Liver (tissue), 8 donors: ENCODE measurements at regions not wholly inside any gene's neighbourhood (a gene's known extent, or its start where the extent isn't known, plus 50 kb on each side); places are given as distances from the start of the nearest gene placed in this dataset.

Experiments
- DNase-seq: peaks from one replicate; pipeline ENCODE4 v3.0.0-alpha.2; 2017; ENCODE audit warnings: low spot score
- H3K27ac ChIP-seq, 2 donors: one replicate each; pipeline ENCODE4 v1.7.0; 2013; ENCODE audit warnings: inconsistent platforms in 2 of 2, low read length in 2 of 2, control low read depth in 1 of 2, low read depth in 1 of 2, mild to moderate bottlenecking in 1 of 2
- H3K27me3 ChIP-seq, 4 donors: one replicate each; pipeline versions ENCODE4 v1.6.1 to v1.7.0; 2013; ENCODE audit warnings: low read length in 3 of 4, inconsistent platforms in 1 of 4, mild to moderate bottlenecking in 1 of 4, moderate library complexity in 1 of 4; ENCODE audit not compliant: control insufficient read depth in 4 of 4, insufficient read depth in 4 of 4
- H3K36me3 ChIP-seq, 4 donors: one replicate each; pipeline versions ENCODE4 v1.6.1 to v1.7.0; 2013; ENCODE audit warnings: low read length in 3 of 4, mild to moderate bottlenecking in 3 of 4, low read depth in 1 of 4, moderate library complexity in 1 of 4; ENCODE audit not compliant: control insufficient read depth in 4 of 4, insufficient read depth in 3 of 4
- H3K4me1 ChIP-seq, 4 donors: one replicate each; pipeline versions ENCODE4 v1.6.1 to v1.7.0; 2013; ENCODE audit warnings: low read length in 3 of 4, mild to moderate bottlenecking in 3 of 4, moderate library complexity in 1 of 4; ENCODE audit not compliant: control insufficient read depth in 4 of 4, insufficient read depth in 4 of 4
- H3K4me3 ChIP-seq, 3 donors: one replicate each; pipeline versions ENCODE4 v1.6.1 to v1.7.0; 2013; ENCODE audit warnings: low read length in 3 of 3, control low read depth in 1 of 3, low read depth in 1 of 3, mild to moderate bottlenecking in 1 of 3
- H3K9ac ChIP-seq, 2 donors: one replicate each; pipeline ENCODE4 v1.7.0; 2013; ENCODE audit warnings: low read length in 2 of 2, mild to moderate bottlenecking in 2 of 2, moderate library complexity in 2 of 2, control low read depth in 1 of 2, low read depth in 1 of 2
- H3K9me3 ChIP-seq, 4 donors: one replicate each; pipeline versions ENCODE4 v1.6.1 to v1.7.0; 2013; ENCODE audit warnings: low read length in 3 of 4; ENCODE audit not compliant: control insufficient read depth in 4 of 4
- ATF3 ChIP-seq: IDR thresholded peaks from 2 replicates; pipeline ENCODE4 v1.6.1; 2016; ENCODE audit warnings: antibody characterized with exemption
- EGR1 ChIP-seq, 2 donors: IDR thresholded peaks; 2 replicates each; pipeline ENCODE4 v1.6.1; 2016 to 2018; ENCODE audit warnings: antibody characterized with exemption in 2 of 2, low read depth in 2 of 2
- FOXA1 ChIP-seq: IDR thresholded peaks from 2 replicates; pipeline ENCODE4 v1.6.1; 2016; ENCODE audit warnings: antibody characterized with exemption
- FOXA2 ChIP-seq: IDR thresholded peaks from 2 replicates; pipeline ENCODE4 v1.6.1; 2016; ENCODE audit warnings: antibody characterized with exemption
- GABPA ChIP-seq, 2 donors: IDR thresholded peaks in 1 of 2; conservative IDR thresholded peaks in 1 of 2; 2 replicates each; pipeline ENCODE4 v1.6.1; 2016; ENCODE audit warnings: antibody characterized with exemption in 2 of 2, mild to moderate bottlenecking in 1 of 2, moderate library complexity in 1 of 2
- HNF4A ChIP-seq, 2 donors: conservative IDR thresholded peaks; 2 replicates each; pipeline ENCODE4 v1.6.1; 2016; ENCODE audit warnings: antibody characterized with exemption in 2 of 2, mild to moderate bottlenecking in 2 of 2
- HNF4G ChIP-seq: IDR thresholded peaks from 2 replicates; pipeline ENCODE4 v1.6.1; 2016; ENCODE audit warnings: antibody characterized with exemption
- JUND ChIP-seq, 2 donors: IDR thresholded peaks; 2 replicates each; pipeline ENCODE4 v1.6.1; 2016; ENCODE audit warnings: antibody characterized with exemption in 2 of 2
- MAX ChIP-seq: IDR thresholded peaks from 2 replicates; pipeline ENCODE4 v1.6.1; 2016; ENCODE audit warnings: antibody characterized with exemption
- RXRA ChIP-seq, 2 donors: IDR thresholded peaks; 2 replicates each; pipeline ENCODE4 v1.6.1; 2017 to 2018; ENCODE audit warnings: antibody characterized with exemption in 2 of 2, mild to moderate bottlenecking in 1 of 2
- SP1 ChIP-seq: IDR thresholded peaks from 2 replicates; pipeline ENCODE4 v1.6.1; 2018; ENCODE audit warnings: antibody characterized with exemption, mild to moderate bottlenecking
- TAF1 ChIP-seq: conservative IDR thresholded peaks from 2 replicates; pipeline ENCODE4 v1.6.1; 2016; ENCODE audit warnings: antibody characterized with exemption, mild to moderate bottlenecking
- YY1 ChIP-seq: IDR thresholded peaks from 2 replicates; pipeline ENCODE4 v1.6.1; 2016; ENCODE audit warnings: antibody characterized with exemption, mild to moderate bottlenecking
- WGBS: extraction: QIAGEN DNeasy Blood & Tissue Kit; methylation state at CpG from one replicate; pipeline ENCODE4 v1.1.7; 2013; 5-methylcytosine and 5-hydroxymethylcytosine counted together
- TF ChIP-seq, protein P1 (sequence below): IDR thresholded peaks from 2 replicates; pipeline ENCODE4 v1.6.1; 2016; ENCODE audit warnings: antibody characterized with exemption, mild to moderate bottlenecking
- TF ChIP-seq, protein P2 (sequence below): fragments of 150-350 bp; IDR thresholded peaks from 2 replicates; pipeline ENCODE4 v1.5.1; 2017; ENCODE audit warnings: improper control_type of control experiment, low read depth, low read length; ENCODE audit not compliant: missing input control
- donor health status: healthy.
- donor health status: healthy.
- donor health status: healthy.
- donor health status: healthy.
- donor health status: healthy.

DNA sequence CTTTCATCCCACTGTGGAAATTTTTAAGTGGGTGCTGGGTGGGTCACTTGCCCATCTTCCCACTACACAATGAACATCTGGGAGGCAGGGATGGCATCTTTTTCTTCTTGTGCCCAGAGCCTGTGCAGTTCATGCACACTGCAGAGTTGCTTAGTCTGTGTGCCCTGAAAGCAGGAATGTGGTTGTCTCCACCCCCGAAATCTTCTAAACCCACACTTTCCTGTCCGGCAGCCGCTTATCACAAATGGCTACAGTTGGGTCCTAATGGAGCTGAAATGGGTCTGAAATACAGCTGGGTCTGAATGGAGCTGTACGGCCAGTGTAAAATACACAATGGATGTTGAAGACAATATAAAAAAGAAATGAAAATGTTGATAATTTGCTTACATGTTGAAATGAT is 112.1 kb upstream of the PMEPA1 start (continued):
- TF ChIP-seq, protein P1, sequence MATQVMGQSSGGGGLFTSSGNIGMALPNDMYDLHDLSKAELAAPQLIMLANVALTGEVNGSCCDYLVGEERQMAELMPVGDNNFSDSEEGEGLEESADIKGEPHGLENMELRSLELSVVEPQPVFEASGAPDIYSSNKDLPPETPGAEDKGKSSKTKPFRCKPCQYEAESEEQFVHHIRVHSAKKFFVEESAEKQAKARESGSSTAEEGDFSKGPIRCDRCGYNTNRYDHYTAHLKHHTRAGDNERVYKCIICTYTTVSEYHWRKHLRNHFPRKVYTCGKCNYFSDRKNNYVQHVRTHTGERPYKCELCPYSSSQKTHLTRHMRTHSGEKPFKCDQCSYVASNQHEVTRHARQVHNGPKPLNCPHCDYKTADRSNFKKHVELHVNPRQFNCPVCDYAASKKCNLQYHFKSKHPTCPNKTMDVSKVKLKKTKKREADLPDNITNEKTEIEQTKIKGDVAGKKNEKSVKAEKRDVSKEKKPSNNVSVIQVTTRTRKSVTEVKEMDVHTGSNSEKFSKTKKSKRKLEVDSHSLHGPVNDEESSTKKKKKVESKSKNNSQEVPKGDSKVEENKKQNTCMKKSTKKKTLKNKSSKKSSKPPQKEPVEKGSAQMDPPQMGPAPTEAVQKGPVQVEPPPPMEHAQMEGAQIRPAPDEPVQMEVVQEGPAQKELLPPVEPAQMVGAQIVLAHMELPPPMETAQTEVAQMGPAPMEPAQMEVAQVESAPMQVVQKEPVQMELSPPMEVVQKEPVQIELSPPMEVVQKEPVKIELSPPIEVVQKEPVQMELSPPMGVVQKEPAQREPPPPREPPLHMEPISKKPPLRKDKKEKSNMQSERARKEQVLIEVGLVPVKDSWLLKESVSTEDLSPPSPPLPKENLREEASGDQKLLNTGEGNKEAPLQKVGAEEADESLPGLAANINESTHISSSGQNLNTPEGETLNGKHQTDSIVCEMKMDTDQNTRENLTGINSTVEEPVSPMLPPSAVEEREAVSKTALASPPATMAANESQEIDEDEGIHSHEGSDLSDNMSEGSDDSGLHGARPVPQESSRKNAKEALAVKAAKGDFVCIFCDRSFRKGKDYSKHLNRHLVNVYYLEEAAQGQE = no peak
- TF ChIP-seq MAX (no peak), TAF1 (no peak)

GRCh38 chr20:57819691-57820380 is 110.0 kb upstream of the PMEPA1 start:
- Histone ChIP-seq H3K9me3 (peaks cover 0 to 2% (median 0%) of the 10 kb centered on the region in 4 donors), H3K27ac (no peak overlapping the region), H3K9ac (no peak overlapping the region), H3K4me3 (no peak overlapping the region), H3K27me3 (peaks cover 0 to 5% (median 0%) of the 10 kb centered on the region in 4 donors), H3K36me3 (no peaks in the 10 kb centered on the region), H3K4me1 (no peaks in the 10 kb centered on the region)
- no peak for DNase-seq
- TF ChIP-seq YY1 = no peak
- TF ChIP-seq, protein P1 = no peak
- TF ChIP-seq HNF4A (conservative IDR thresholded peaks at IDR 0.05) = no peak
- no peak for TF ChIP-seq TAF1
- TF ChIP-seq EGR1 (IDR thresholded peaks at IDR 0.05; ENCODE audit: low read depth in 2 of 2) = no peak
- TF ChIP-seq, protein P2, sequence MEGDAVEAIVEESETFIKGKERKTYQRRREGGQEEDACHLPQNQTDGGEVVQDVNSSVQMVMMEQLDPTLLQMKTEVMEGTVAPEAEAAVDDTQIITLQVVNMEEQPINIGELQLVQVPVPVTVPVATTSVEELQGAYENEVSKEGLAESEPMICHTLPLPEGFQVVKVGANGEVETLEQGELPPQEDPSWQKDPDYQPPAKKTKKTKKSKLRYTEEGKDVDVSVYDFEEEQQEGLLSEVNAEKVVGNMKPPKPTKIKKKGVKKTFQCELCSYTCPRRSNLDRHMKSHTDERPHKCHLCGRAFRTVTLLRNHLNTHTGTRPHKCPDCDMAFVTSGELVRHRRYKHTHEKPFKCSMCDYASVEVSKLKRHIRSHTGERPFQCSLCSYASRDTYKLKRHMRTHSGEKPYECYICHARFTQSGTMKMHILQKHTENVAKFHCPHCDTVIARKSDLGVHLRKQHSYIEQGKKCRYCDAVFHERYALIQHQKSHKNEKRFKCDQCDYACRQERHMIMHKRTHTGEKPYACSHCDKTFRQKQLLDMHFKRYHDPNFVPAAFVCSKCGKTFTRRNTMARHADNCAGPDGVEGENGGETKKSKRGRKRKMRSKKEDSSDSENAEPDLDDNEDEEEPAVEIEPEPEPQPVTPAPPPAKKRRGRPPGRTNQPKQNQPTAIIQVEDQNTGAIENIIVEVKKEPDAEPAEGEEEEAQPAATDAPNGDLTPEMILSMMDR = no peak
- TF ChIP-seq HNF4G = no peak
- no peak for TF ChIP-seq SP1
- no peak for TF ChIP-seq RXRA (IDR thresholded peaks at IDR 0.05)
- no peak for TF ChIP-seq FOXA2
- no peak for TF ChIP-seq FOXA1
- TF ChIP-seq GABPA (IDR thresholded peaks at IDR 0.05 in 1 of 2, conservative IDR thresholded peaks at IDR 0.05 in 1 of 2) = no peak
- no peak for TF ChIP-seq JUND (IDR thresholded peaks at IDR 0.05)
- TF ChIP-seq ATF3 = no peak
- WGBS = 42% methylated on average over 4 of the region's 4 CpGs
